DOHH2 (cell line): ENCODE measurements at regions not wholly inside any gene's neighbourhood (a gene's known extent, or its start where the extent isn't known, plus 50 kb on each side); places are given as distances from the start of the nearest gene placed in this dataset.

ENCODE experiments used
- EZH2phosphoT487 ChIP-seq: fragments of 200-600 bp; sonication (generic); IDR thresholded peaks from 2 replicates; pipeline ENCODE4 v1.6.1; 2017; ENCODE audit warnings: borderline replicate concordance, mild to moderate bottlenecking, antibody characterized with exemption, low read length, moderate library complexity, mixed read lengths
- TF ChIP-seq, protein P1 (sequence below): fragments of 200-600 bp; sonication (generic); IDR thresholded peaks from one replicate; pipeline ENCODE4 v1.5.1; 2014; ENCODE audit warnings: antibody characterized with exemption, mild to moderate bottlenecking, low read depth, low read length; ENCODE audit not compliant: poor library complexity, severe bottlenecking

GRCh38 chr11:70579316-70579955, 181.1 kb downstream of the CTTN start:
- TF ChIP-seq, protein P1, sequence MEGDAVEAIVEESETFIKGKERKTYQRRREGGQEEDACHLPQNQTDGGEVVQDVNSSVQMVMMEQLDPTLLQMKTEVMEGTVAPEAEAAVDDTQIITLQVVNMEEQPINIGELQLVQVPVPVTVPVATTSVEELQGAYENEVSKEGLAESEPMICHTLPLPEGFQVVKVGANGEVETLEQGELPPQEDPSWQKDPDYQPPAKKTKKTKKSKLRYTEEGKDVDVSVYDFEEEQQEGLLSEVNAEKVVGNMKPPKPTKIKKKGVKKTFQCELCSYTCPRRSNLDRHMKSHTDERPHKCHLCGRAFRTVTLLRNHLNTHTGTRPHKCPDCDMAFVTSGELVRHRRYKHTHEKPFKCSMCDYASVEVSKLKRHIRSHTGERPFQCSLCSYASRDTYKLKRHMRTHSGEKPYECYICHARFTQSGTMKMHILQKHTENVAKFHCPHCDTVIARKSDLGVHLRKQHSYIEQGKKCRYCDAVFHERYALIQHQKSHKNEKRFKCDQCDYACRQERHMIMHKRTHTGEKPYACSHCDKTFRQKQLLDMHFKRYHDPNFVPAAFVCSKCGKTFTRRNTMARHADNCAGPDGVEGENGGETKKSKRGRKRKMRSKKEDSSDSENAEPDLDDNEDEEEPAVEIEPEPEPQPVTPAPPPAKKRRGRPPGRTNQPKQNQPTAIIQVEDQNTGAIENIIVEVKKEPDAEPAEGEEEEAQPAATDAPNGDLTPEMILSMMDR: no peak
- no peak for TF ChIP-seq EZH2phosphoT487
